ENCODE measurements at regions not wholly inside any gene's neighbourhood (a gene's known extent, or its start where the extent isn't known, plus 50 kb on each side); places are given as distances from the start of the nearest gene placed in this dataset.

GRCh38 chr12:131463174-131463573 lies 247.7 kb upstream of the SFSWAP start:
- TF ChIP-seq CTCF (conservative IDR thresholded peaks at IDR 0.05; ENCODE audit: low read depth, low read length) (no peak), RAD21 (IDR thresholded peaks at IDR 0.05; ENCODE audit: low read length) (no peak), MAFK (IDR thresholded peaks at IDR 0.05; ENCODE audit: low read depth, low read length) (no peak), CEBPB (IDR thresholded peaks at IDR 0.05; ENCODE audit: low read depth, low read length) (no peak), USF2 (IDR thresholded peaks at IDR 0.05; ENCODE audit: low read depth, low read length) (no peak), POLR2A (IDR thresholded peaks at IDR 0.05; ENCODE audit: low read depth, low read length) (no peak), CHD1 (IDR thresholded peaks at IDR 0.05; ENCODE audit: low read depth, low read length) (no peak), ELK1 (IDR thresholded peaks at IDR 0.05; ENCODE audit: borderline replicate concordance, low read depth, low read length) (no peak)

Data from IMR-90 (cell line).